ENCODE measurements at regions not wholly inside any gene's neighbourhood (a gene's known extent, or its start where the extent isn't known, plus 50 kb on each side); places are given as distances from the start of the nearest gene placed in this dataset.

- intact Hi-C loops (cut with micrococcal nuclease) = no loop called here
Observed at GRCh38 chr1:30610917-30611316, 112.5 kb downstream of the MATN1 start.

- intact Hi-C loops (cut with micrococcal nuclease) = no loop called here
Observed at GRCh38 chr1:30609999-30610345, 113.4 kb downstream of the MATN1 start.

GRCh38 chr1:30609336-30609998, 113.9 kb downstream of the MATN1 start:
- intact Hi-C loops (cut with micrococcal nuclease) = no loop called here

GRCh38 chr1:30607723-30608122, 115.7 kb downstream of the MATN1 start:
- intact Hi-C loops (cut with micrococcal nuclease) = no loop called here

- intact Hi-C loops (cut with micrococcal nuclease) = no loop called here
Observed at GRCh38 chr1:30606166-30606565, 117.2 kb downstream of the MATN1 start.

GRCh38 chr1:30605441-30605920, 117.9 kb downstream of the MATN1 start:
- intact Hi-C loops (cut with micrococcal nuclease) = no loop called here

- intact Hi-C loops (cut with micrococcal nuclease) = no loop called here
Observed at GRCh38 chr1:30604801-30605440, 118.5 kb downstream of the MATN1 start.

- intact Hi-C loops (cut with micrococcal nuclease) = no loop called here
Observed at GRCh38 chr1:30603081-30603858, 120.1 kb downstream of the MATN1 start.

- intact Hi-C loops (cut with micrococcal nuclease) = no loop called here
Observed at GRCh38 chr1:30601316-30602085, 121.9 kb downstream of the MATN1 start.

- intact Hi-C loops (cut with micrococcal nuclease) = no loop called here
Observed at GRCh38 chr1:30600706-30601105, 122.7 kb downstream of the MATN1 start.

GRCh38 chr1:30600258-30600657, 123.1 kb downstream of the MATN1 start:
- intact Hi-C loops (cut with micrococcal nuclease) = no loop called here

GRCh38 chr1:30599721-30600120, 123.7 kb downstream of the MATN1 start:
- intact Hi-C loops (cut with micrococcal nuclease) = no loop called here

GRCh38 chr1:30598571-30599114, 124.7 kb downstream of the MATN1 start:
- intact Hi-C loops (cut with micrococcal nuclease) = no loop called here

- intact Hi-C loops (cut with micrococcal nuclease) = no loop called here
Observed at GRCh38 chr1:30597711-30598110, 125.7 kb downstream of the MATN1 start.

GRCh38 chr1:30596891-30597290, 126.5 kb downstream of the MATN1 start:
- intact Hi-C loops (cut with micrococcal nuclease) = no loop called here

- intact Hi-C loops (cut with micrococcal nuclease) = no loop called here
Observed at GRCh38 chr1:30596470-30596869, 126.9 kb downstream of the MATN1 start.

GRCh38 chr1:30589083-30589482, 134.3 kb downstream of the MATN1 start:
- intact Hi-C loops (cut with micrococcal nuclease) = no loop called here

- intact Hi-C loops (cut with micrococcal nuclease) = no loop called here
Observed at GRCh38 chr1:30588311-30589073, 134.9 kb downstream of the MATN1 start.

- intact Hi-C loops (cut with micrococcal nuclease) = no loop called here
Observed at GRCh38 chr1:30586671-30587070, 136.7 kb downstream of the MATN1 start.

- intact Hi-C loops (cut with micrococcal nuclease) = no loop called here
Observed at GRCh38 chr1:30579580-30579979, 143.8 kb downstream of the MATN1 start.

- intact Hi-C loops (cut with micrococcal nuclease) = no loop called here
Observed at GRCh38 chr1:30575066-30575465, 148.3 kb downstream of the MATN1 start.

Measured in T-helper 2 cell treated with Interferon-gamma antibody and Interleukin-4, amounts not matched to agents 100 ng/mL and 5 ng/mL, for 36 hours (primary cell).